ENCODE measurements at regions not wholly inside any gene's neighbourhood (a gene's known extent, or its start where the extent isn't known, plus 50 kb on each side); places are given as distances from the start of the nearest gene placed in this dataset.
A peak's percentile ranks its signal among the peaks of the same experiment; 100 is the strongest.
"Not testable (repeated sequence)": the region's sequence is repeated elsewhere in the genome, so short reads cannot be mapped to it uniquely, and the experiment has no call there.

- no peak for FAIRE-seq
Measured at GRCh38 chr2:102871707-102872106, 109.9 kb downstream of the TMEM182 start.

DNA sequence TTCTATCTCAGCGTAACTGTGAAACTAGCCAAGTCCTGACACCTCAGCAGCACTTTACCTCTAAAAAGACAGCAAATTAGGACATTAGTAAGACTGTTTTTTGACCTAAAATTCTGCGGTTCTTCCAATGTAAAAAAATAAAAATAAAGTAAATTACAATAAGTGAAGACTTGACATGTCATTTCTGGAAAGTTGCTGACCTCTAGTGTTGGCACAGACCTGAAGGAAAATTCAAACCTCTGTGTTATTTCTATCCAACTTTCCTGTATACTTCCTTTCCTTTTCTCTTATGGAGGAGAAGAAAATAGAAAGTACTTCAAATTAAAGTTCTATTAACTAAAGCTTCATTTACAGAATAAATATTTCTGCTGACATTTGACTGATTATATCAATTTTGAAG is 110.6 kb downstream of the TMEM182 start:
- FAIRE-seq: no peak

More at GRCh38 chr2:102871707-102872106, 109.9 kb downstream of the TMEM182 start:
- DNase-seq (ENCODE audit: low spot score): no peak

DNA sequence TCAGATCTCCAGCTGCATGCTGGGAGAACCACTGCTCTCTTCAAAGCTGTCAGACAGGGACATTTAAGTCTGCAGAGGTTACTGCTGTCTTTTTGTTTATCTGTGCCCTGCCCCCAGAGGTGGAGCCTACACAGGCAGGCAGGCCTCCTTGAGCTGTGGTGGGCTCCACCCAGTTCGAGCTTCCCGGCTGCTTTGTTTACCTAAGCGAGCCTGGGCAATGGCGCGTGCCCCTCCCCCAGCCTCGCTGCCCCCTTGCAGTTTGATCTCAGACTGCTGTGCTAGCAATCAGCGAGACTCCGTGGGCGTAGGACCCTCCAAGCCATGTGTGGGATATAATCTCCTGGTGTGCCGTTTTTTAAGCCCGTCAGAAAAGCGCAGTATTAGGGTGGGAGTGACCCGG is 117.7 kb downstream of the TMEM182 start:
- not testable (repeated sequence) for FAIRE-seq; DNase-seq (ENCODE audit: low spot score)

More for the DNA sequence above, 110.6 kb downstream of the TMEM182 start:
- DNase-seq (ENCODE audit: low spot score): no peak

DNA sequence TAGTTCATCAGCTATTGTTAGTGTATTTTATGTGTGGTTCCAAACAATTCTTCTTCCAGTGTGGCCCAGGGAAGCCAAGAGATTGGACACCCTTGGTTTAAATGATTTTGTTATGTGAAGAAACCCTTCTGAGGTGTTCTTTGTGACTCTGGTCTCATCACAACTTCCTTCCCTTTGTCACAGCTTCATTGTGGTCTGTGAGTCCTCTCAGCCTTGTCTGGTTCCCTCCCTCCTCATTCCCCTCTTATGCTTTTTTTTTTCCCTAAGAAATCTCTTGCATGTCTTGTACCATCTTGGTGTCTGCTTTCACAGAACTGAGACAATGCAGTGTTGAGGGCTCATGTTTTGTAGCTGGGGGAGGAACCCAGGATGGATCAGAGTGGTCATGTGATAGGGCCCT is 118.9 kb downstream of the TMEM182 start:
- no peak for FAIRE-seq
- DNase-seq (ENCODE audit: low spot score): no peak

DNA sequence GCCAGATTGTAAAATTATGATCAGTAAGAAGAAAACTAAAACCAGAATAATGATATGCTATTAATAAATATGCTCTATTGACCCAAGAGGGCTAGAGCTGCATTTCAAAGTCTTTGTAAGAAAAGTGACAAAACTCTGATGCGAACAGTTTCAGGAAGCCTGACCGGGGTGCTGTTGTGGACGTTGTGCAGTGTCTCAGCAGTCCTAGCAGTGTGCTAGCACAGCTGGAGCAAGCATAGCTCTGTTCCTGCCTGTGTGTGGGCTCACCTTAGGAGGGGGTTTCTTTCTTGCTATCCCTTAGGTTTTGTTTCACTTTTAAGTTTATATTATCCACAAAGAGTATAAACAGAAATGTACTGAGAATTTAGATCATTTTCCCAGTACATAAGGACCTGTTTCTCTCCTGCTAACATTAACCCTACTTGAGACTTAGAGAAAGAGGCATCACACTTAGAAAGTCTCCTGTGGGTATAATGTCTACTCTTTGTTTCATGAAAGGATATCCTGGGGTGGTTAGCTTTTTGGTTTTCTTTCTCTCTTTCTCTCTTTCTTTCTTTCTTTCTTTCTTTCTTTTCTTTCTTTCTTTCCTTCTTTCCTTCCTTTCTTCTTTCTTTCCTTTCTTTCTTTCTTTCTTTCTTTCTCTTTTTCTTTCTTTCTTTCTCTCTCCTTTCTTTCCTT is 124.5 kb downstream of the TMEM182 start:
- DNase-seq (ENCODE audit: low spot score): no peak
- no peak for FAIRE-seq

DNA sequence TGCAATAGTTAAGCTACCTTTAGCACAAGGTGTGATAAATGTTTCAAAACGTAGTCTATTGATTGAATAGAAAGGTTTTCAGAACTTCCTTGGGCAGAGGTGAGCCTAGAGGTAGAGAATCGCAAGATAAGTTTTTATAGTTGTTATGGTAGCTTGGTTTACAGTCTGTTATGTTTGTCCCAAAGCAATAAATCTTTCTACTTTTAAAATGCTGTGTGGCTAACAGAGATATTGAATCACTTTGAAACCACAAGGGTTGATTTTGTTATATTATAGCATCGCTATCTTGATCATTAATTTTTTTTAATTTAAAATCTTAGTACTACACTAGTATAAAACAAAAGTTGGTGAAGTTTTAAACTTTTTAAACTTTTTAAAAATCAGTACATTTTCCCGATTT is 126.7 kb downstream of the TMEM182 start:
- FAIRE-seq (no peak), DNase-seq (ENCODE audit: low spot score) (no peak)

GRCh38 chr2:102891296-102891695 is 129.5 kb downstream of the TMEM182 start:
- peak; percentile 35 for DNase-seq (ENCODE audit: low spot score)
- FAIRE-seq: peak; percentile 42

DNA sequence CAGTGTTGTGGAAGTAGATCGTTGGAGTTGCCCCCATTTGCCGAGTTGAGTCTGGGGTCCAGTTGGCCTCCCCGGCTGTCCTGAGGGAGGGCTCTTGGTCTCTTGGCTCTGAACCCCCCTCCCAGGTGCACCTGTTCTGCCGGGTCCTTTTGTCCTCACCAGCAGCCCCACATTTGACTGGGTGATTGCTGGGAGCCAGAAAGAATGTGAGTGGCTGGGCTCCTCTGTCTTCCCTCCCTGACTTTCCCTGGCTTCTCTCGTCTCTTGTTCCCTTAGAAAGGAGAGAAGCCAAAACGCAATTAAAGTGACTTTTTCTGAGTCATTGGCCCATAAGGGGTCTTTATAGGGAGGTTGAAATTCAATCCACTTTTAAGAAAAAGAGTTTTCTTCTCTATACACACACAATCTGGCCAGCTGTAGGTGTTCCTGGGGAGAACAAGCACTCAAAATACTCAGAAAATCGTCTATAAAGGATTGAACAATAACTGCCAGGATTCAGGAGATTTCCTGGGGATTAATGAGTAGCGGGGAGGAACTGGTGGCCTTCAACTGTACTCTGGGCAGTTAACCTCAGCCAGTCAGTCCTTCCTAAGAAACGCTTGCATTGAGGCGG is 131.0 kb downstream of the TMEM182 start:
- FAIRE-seq: no peak
- no peak for DNase-seq (ENCODE audit: low spot score)

GRCh38 chr2:102893870-102894269 is 132.0 kb downstream of the TMEM182 start:
- no peak for FAIRE-seq
- no peak for DNase-seq (ENCODE audit: low spot score)

DNA sequence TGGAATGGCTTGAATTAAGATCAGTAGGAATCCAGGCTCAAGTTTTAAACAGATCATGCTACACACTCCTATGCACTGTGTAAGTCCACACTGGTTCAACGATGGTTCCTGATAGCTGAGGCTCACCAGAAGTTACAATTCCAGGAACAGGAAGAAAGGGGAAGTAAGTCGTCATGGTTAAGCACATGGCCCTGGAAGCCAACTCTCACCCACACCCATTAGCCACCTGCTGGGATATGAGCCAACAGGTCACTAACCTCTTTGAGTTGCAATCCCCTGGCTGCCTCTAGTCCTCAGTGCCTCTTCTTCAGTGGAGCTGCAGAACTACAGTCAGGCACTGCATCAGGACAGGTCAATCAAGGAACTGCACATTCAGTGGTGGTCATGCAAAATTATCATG is 133.5 kb downstream of the TMEM182 start:
- DNase-seq (ENCODE audit: low spot score) (no peak), FAIRE-seq (no peak)

GRCh38 chr2:102909240-102909639 is 147.4 kb downstream of the TMEM182 start:
- FAIRE-seq; DNase-seq (ENCODE audit: low spot score): not testable (repeated sequence)

DNA sequence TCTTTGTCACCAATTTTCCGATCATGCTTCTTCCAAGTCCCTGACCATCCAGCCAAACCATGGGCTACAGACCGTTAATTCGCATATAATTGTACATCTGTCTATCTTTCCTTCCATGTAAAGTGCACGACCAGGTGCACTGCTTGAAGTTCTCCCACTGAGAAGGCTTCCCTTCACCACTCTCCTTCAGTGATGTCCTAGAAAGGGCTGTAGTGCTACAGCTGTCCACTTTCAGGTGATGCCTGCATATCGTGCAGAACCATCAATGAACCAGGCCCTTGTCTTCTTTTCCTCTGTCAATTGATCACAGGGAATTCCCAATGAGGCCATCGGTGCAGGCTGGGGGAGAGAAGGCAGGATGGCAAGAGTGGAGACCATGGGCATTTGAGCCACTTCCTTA is 148.9 kb downstream of the TMEM182 start:
- DNase-seq (ENCODE audit: low spot score) (no peak), FAIRE-seq (no peak)

- DNase-seq (ENCODE audit: low spot score) (peak; percentile 86), FAIRE-seq (peak; percentile 40)
Measured at GRCh38 chr2:102915128-102915527, 153.3 kb downstream of the TMEM182 start.

- FAIRE-seq (no peak), DNase-seq (ENCODE audit: low spot score) (no peak)
Measured at GRCh38 chr2:102922321-102922720, 160.5 kb downstream of the TMEM182 start.

- no peak for FAIRE-seq
- no peak for DNase-seq (ENCODE audit: low spot score)
Measured at GRCh38 chr2:102925003-102925402, 163.2 kb downstream of the TMEM182 start.

DNA sequence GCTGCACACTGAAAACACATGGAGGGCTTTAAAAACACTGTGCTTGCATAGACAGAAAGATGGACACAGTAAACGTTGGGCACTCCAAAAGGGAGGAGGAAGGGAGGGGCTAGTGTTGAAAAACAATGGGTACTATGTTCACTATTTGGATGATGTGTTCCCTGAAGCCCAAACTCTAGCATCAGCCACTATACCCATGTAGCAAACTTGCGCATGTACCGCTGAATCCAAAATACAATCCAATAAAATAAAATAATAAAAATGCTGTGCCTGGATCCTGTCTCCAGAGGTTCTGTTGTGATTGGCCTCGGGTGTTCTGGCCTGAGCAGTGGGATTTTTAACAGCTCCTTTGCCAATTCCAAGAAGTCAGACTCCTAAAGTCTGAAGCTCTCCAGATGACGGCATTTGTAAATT is 166.0 kb downstream of the TMEM182 start:
- FAIRE-seq (no peak), DNase-seq (ENCODE audit: low spot score) (no peak)

- no peak for DNase-seq (ENCODE audit: low spot score)
- FAIRE-seq: no peak
Measured at GRCh38 chr2:102929721-102930120, 167.9 kb downstream of the TMEM182 start.

DNA sequence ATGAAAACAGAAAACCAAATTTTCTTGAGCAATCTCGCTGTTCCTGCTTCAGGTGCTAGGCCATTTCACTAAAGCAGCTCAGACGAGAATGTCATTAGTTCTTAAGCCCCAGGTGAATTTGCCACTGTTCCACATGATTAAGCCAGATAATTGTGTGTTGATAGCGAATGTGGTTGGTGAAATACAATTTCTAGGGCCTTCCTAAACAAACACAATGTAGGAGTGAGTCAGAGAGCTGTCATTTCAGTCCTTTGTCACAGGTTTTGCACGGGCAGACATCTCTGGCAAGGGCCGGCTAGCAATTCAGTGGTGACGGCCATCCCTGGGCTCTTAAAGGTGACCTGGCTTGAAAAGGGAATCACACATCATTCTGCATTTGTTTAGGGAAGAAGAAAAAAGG is 170.7 kb downstream of the TMEM182 start:
- FAIRE-seq (no peak), DNase-seq (ENCODE audit: low spot score) (no peak)

DNA sequence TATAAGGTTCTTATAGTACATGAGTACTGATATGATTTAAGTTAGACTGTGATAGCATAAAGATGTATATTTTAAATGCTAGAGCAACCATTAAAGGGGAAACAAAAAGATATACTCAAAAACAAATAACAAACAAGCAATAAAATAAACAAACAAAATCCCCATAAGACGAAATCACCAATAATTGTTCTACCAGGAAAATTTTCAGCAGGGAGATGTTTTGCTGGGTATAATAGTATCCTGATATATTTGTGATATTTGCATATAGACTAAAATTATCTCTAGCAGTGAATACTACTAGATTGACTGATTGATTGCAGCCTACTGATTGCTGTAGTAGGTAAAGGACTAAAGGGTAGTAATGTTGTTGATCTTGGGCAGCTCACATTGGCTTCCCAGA is 177.4 kb downstream of the TMEM182 start:
- no peak for DNase-seq (ENCODE audit: low spot score)
- FAIRE-seq: no peak

DNA sequence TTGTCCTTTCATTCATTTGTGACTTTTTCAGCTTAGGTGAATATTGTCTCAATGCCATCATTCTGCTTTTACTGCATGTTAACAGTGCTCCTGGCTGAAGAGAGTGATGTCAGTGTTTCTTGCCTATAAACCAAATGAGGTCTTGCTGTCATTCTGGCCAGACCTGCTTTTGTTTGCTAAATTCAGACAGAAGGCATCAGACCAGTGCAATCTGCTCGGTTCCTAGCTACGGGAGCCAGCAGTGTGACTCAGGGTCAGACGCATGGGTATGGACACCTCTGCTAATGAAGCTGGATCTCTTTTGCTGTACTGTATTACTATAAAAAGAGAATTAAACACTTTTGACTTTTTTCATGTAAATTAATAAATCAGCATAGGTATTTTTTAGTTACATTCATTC is 178.9 kb downstream of the TMEM182 start:
- DNase-seq (ENCODE audit: low spot score) (no peak), FAIRE-seq (no peak)

DNA sequence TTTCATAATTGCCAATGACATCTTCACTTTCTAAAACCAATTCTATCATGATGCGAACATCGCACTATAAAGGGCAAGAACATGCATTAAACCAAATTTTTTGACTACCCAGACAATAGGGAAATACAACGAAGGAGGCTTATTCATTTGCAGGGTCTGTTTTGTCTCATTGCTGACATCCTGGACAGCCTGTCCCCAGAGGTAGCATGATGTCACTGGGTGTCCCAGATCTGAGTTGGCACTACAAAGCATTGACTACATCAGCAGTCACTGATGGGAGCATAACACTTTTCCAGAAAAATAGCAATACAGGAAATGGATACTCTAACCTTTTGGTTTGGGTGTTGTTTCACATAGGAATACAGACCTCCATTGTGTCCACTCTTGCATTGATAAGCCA is 180.3 kb downstream of the TMEM182 start:
- FAIRE-seq (no peak), DNase-seq (ENCODE audit: low spot score) (no peak)

- no peak for FAIRE-seq
- DNase-seq (ENCODE audit: low spot score): no peak
Measured at GRCh38 chr2:102943251-102943650, 181.4 kb downstream of the TMEM182 start.

DNA sequence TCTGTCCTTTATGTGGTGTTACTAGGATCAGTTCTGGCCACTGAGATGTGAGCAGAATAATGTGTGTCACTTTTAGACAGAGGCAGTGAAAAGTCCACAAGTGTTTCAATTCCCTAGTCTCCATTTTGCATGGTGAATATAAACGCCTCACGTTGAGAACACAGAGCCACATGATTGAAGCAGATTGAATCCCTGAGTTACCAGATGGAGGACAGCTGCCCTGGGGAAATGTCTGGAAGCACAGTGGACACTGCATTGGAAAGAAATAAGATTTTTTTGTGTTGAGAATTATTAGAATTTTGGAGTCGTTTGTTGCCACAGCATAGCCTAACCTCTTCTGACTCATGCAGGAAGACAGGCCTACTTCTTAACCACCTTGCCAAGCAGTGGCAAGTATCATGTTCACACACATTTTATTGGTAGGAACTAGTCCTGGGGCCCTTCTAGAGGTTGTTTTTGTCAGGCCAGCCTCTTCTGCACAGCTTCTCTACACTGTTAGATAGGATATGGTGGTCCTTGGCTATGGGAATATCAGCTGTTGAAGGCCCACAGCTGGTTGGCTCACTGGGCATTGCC is 188.6 kb downstream of the TMEM182 start:
- no peak for FAIRE-seq
- DNase-seq (ENCODE audit: low spot score): no peak
